PC-3 (cell line): ENCODE measurements at regions not wholly inside any gene's neighbourhood (a gene's known extent, or its start where the extent isn't known, plus 50 kb on each side); places are given as distances from the start of the nearest gene placed in this dataset.

ENCODE experiments used
- ATAC-seq: fragments of 200-7000 bp; cut with Tn5 transposase; 2 replicates; pipeline ENCODE4 v1.9.1; 2020; ENCODE audit warnings: mild to moderate bottlenecking, moderate library complexity
- BruUV-seq: library from RNA; stranded (reverse); fragments of 400-500 nt; replicated peaks from 2 replicates; lab custom pipeline; 2021; lab: Mats Ljungman, UMichigan
- CTCF ChIA-PET: fragments of 300-600 bp; sonication (Branson Sonifier 250); formaldehyde crosslinking; loops from one replicate; lab custom pipeline; 2022; ENCODE audit warnings: antibody characterized with exemption; lab: Charles Lee
- POLR2A ChIA-PET: fragments of 300-600 bp; sonication (Branson Sonifier 250); formaldehyde crosslinking; loops from one replicate; lab custom pipeline; 2022; ENCODE audit warnings: antibody characterized with exemption; ENCODE audit not compliant: unreplicated experiment; lab: Charles Lee
- DNase-seq: peaks from one replicate; pipeline ENCODE4 v3.0.0-alpha.2; 2015
- H2AFZ ChIP-seq: fragments of 300-600 bp; sonication (generic); 2 replicates; pipeline ENCODE4 v1.6.0; 2016; ENCODE audit warnings: antibody characterized with exemption, low read length
- H3F3A ChIP-seq: fragments of 300-600 bp; sonication (generic); one replicate; pipeline ENCODE4 v1.6.0; 2017; ENCODE audit warnings: antibody characterized with exemption, low read length, control low read depth, mild to moderate bottlenecking; ENCODE audit not compliant: unreplicated experiment
- H3K27ac ChIP-seq: fragments of 300-600 bp; sonication (generic); 2 replicates; pipeline ENCODE4 v1.5.1; 2016; ENCODE audit warnings: mild to moderate bottlenecking, low read length
- H3K27me3 ChIP-seq: fragments of 300-600 bp; sonication (generic); 2 replicates; pipeline ENCODE4 v1.6.1; 2016; ENCODE audit warnings: low read length, mixed read lengths
- H3K36me3 ChIP-seq: fragments of 300-600 bp; sonication (generic); 2 replicates; pipeline ENCODE4 v1.6.1; 2016; ENCODE audit warnings: low read depth, mixed run types, low read length, mixed read lengths
- H3K4me1 ChIP-seq: fragments of 300-600 bp; sonication (generic); 2 replicates; pipeline ENCODE4 v1.5.1; 2016; ENCODE audit warnings: low read length; ENCODE audit not compliant: insufficient read depth
- H3K4me2 ChIP-seq: fragments of 300-600 bp; sonication (generic); 2 replicates; pipeline ENCODE4 v1.6.0; 2016; ENCODE audit warnings: low read length
- H3K4me3 ChIP-seq: fragments of 300-600 bp; sonication (generic); 2 replicates; pipeline ENCODE4 v1.5.1; 2016; ENCODE audit warnings: mild to moderate bottlenecking, low read length, mixed read lengths
- H3K79me2 ChIP-seq: fragments of 300-600 bp; sonication (generic); 2 replicates; pipeline ENCODE4 v1.6.1; 2017; ENCODE audit warnings: low read length, mixed read lengths
- H3K9ac ChIP-seq: fragments of 300-600 bp; sonication (generic); 2 replicates; pipeline ENCODE4 v1.6.0; 2016; ENCODE audit warnings: mild to moderate bottlenecking, low read length
- H3K9me2 ChIP-seq: fragments of 300-600 bp; sonication (generic); replicated peaks from 2 replicates; pipeline ENCODE4 v1.6.1; 2016; ENCODE audit warnings: mixed run types, low read length, mixed read lengths
- H3K9me3 ChIP-seq: fragments of 300-600 bp; sonication (generic); 2 replicates; pipeline ENCODE4 v1.6.1; 2016; ENCODE audit warnings: low read length, mixed read lengths
- H4K20me1 ChIP-seq: fragments of 300-600 bp; sonication (generic); 2 replicates; pipeline ENCODE4 v1.6.1; 2016; ENCODE audit warnings: low read length, mixed read lengths
- EZH2 ChIP-seq: fragments of 300-600 bp; sonication (generic); IDR thresholded peaks from one replicate; pipeline ENCODE4 v1.6.1; 2017; ENCODE audit warnings: antibody characterized with exemption, mild to moderate bottlenecking, low read length; ENCODE audit not compliant: unreplicated experiment
- EZH2phosphoT487 ChIP-seq: fragments of 300-600 bp; sonication (generic); IDR thresholded peaks from 2 replicates; pipeline ENCODE4 v1.6.1; 2018; ENCODE audit warnings: mild to moderate bottlenecking, antibody characterized with exemption, low read length, borderline replicate concordance
- intact Hi-C: fragments of 100-400 bp; cut with micrococcal nuclease; formaldehyde crosslinking; loops from 2 replicates; pipeline ENCODE4 v1.9.0; 2023
- TF ChIP-seq, protein P1 (sequence below): fragments of 300-600 bp; sonication (generic); conservative IDR thresholded peaks from 2 replicates; pipeline ENCODE4 v1.5.1; 2017; ENCODE audit warnings: antibody characterized with exemption, low read depth, mild to moderate bottlenecking, low read length

DNA sequence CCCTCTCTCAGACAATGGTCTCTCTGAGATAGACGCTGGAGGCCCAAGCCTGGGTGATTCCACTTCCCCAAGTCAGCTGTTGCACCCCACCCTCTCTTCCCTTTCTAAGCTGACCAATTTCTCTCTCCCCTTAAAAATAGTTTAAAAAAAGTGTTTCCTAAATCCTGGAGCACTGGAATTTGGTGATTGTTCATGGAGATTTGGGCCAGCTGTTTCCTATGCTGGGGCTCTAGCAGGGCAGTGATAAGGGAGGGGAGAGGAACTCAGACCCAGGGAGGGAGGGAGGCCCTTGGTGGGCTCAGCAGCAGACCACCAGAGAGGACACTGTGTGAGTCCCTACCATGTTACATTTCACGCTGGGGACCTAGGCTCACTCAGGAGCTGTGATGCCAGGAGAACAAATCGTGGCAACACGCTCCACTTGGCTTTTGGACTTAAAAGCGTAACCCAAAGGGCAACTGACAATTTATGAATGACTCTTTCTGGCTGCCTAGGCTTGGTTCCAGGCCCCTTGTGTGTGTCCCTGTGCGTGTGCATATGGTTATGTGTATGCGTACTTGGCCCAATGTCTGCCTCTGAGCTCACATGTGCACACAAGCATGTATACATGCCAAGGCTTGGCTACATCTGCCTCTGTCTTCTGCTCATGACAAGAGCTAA lies 59.8 kb upstream of the INSYN1 start:
- H3K4me1 ChIP-seq, result peaks cover 11% of the 10 kb centered on the region; the same call in 1 of the 2 replicates
- no peak for ATAC-seq
- ChIA-PET POLR2A (no interaction called here), CTCF (interaction anchor here (0.6 kb wide), 1 partner anchor 348 kb away, joined by 4 read pairs; no protein-coding TSS in a partner anchor)
- no peak overlapping the region for H3K9ac ChIP-seq
- H3K79me2 ChIP-seq, result no peaks in the 10 kb centered on the region
- H2AFZ ChIP-seq, result no peak overlapping the region
- no peaks in the 10 kb centered on the region for H3K9me3 ChIP-seq
- no peaks in the 10 kb centered on the region for H3F3A ChIP-seq
- H3K27ac ChIP-seq, result no peak overlapping the region
- DNase-seq, result no peak
- no peaks in the 10 kb centered on the region for H4K20me1 ChIP-seq
- H3K36me3 ChIP-seq, result no peaks in the 10 kb centered on the region
- intact Hi-C loops, result no loop called here
- TF ChIP-seq EZH2 (no peak), EZH2phosphoT487 (no peak)
- TF ChIP-seq, protein P1, sequence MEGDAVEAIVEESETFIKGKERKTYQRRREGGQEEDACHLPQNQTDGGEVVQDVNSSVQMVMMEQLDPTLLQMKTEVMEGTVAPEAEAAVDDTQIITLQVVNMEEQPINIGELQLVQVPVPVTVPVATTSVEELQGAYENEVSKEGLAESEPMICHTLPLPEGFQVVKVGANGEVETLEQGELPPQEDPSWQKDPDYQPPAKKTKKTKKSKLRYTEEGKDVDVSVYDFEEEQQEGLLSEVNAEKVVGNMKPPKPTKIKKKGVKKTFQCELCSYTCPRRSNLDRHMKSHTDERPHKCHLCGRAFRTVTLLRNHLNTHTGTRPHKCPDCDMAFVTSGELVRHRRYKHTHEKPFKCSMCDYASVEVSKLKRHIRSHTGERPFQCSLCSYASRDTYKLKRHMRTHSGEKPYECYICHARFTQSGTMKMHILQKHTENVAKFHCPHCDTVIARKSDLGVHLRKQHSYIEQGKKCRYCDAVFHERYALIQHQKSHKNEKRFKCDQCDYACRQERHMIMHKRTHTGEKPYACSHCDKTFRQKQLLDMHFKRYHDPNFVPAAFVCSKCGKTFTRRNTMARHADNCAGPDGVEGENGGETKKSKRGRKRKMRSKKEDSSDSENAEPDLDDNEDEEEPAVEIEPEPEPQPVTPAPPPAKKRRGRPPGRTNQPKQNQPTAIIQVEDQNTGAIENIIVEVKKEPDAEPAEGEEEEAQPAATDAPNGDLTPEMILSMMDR, result no peak
- 0 out of 2 replicates have a peak, but pooled peaks cover 5% of the 10 kb centered on the region for H3K27me3 ChIP-seq
- no TSS peak for BruUV-seq
- H3K9me2 ChIP-seq, result no peaks in the 10 kb centered on the region
- H3K4me2 ChIP-seq, result no peak overlapping the region
- no peak overlapping the region for H3K4me3 ChIP-seq

DNA sequence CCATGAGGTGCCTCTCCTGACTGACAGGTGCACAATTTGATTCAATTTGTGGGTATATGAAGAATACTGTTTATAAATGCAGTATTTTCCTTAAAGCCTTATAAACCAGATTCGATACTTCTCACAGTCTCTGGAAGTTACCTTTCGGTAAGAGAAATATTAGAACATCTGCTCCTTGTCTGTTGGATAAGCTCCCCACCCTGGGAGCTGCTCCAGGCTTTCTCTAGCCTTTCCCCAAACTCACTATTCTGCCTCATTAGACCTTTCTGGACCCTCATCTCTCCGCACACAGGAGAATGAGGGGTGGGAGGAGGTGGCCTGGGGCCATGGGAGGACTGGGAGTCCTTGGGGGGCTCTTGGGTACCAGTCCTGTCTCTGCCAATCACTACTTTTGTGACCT lies 59.8 kb upstream of the TBC1D21 start:
- ChIA-PET POLR2A (no interaction called here), CTCF (interaction anchor here (0.6 kb wide), 1 partner anchor 348 kb away, joined by 4 read pairs; no protein-coding TSS in a partner anchor)
- DNase-seq, result no peak
- no peak overlapping the region for H3K27ac ChIP-seq
- H3F3A ChIP-seq, result no peaks in the 10 kb centered on the region
- H3K4me2 ChIP-seq, result no peak overlapping the region
- no peaks in the 10 kb centered on the region for H3K36me3 ChIP-seq
- no peak overlapping the region for H3K4me3 ChIP-seq
- ATAC-seq, result no peak
- H3K9me2 ChIP-seq, result no peaks in the 10 kb centered on the region
- intact Hi-C loops, result no loop called here
- no TSS peak for BruUV-seq
- no peak overlapping the region for H2AFZ ChIP-seq
- H3K9ac ChIP-seq, result no peak overlapping the region
- no peaks in the 10 kb centered on the region for H3K9me3 ChIP-seq
- peaks cover 11% of the 10 kb centered on the region for H3K27me3 ChIP-seq
- no peaks in the 10 kb centered on the region for H3K79me2 ChIP-seq
- H4K20me1 ChIP-seq, result no peaks in the 10 kb centered on the region
- peaks cover 11% of the 10 kb centered on the region; the same call in 1 of the 2 replicates for H3K4me1 ChIP-seq
- TF ChIP-seq, protein P1, result no peak
- TF ChIP-seq EZH2phosphoT487, result no peak
- TF ChIP-seq EZH2, result no peak

DNA sequence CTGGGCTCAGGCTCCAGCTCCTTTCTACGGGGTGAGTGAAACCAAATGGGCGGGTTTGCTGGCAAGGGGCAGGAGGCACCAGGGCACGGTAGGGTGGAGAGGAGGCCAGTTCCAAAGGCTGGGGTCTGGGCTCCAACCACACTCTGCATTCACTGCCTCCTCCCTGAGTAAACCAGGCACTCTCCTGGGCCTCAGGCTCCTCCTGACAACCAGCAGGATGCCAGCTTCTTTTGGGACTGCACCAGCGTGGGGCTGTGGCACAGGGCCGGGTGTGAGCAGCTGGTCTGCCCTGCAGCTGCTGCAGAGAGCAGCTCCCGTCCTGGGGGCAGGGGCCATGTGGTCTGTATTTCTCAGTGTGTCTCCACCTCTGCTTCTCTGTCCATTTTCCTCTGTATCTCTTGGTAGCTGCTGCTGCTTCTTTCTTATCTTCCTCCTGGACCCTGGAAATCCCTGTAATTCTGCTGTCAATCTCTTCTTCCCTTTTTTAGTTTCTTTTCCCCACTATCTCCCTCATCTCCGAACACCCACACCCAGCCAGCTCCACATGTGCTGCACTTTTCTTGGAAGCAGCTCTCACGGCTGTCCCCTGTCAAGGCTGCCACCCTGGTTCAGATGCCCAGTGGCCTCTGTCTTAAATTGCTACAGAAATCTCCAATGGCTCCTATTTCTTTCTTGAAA lies 54.9 kb upstream of the TBC1D21 start:
- no TSS peak for BruUV-seq
- ChIA-PET CTCF (no interaction called here), POLR2A (no interaction called here)
- H3K4me3 ChIP-seq, result no peak overlapping the region
- H3K9ac ChIP-seq, result no peak overlapping the region
- no peak overlapping the region for H2AFZ ChIP-seq
- no peaks in the 10 kb centered on the region for H3K9me3 ChIP-seq
- H4K20me1 ChIP-seq, result no peaks in the 10 kb centered on the region
- no peaks in the 10 kb centered on the region for H3K4me1 ChIP-seq
- no peaks in the 10 kb centered on the region for H3F3A ChIP-seq
- intact Hi-C loops, result no loop called here
- no peak for ATAC-seq
- no peak overlapping the region for H3K4me2 ChIP-seq
- TF ChIP-seq EZH2, result no peak
- TF ChIP-seq, protein P1, result no peak
- no peak for TF ChIP-seq EZH2phosphoT487
- no peak for DNase-seq
- no peaks in the 10 kb centered on the region for H3K79me2 ChIP-seq
- H3K27ac ChIP-seq, result no peak overlapping the region
- no peaks in the 10 kb centered on the region for H3K9me2 ChIP-seq
- no peaks in the 10 kb centered on the region for H3K36me3 ChIP-seq
- peaks cover 35% of the 10 kb centered on the region for H3K27me3 ChIP-seq
